HUDEP-2 (cell line): ENCODE measurements at regions not wholly inside any gene's neighbourhood (a gene's known extent, or its start where the extent isn't known, plus 50 kb on each side); places are given as distances from the start of the nearest gene placed in this dataset.
"Not testable (repeated sequence)": the region's sequence is repeated elsewhere in the genome, so short reads cannot be mapped to it uniquely, and the experiment has no call there.

Experiments used
- DNase-seq, 76 experiments: peaks; one replicate each; lab custom pipeline; 2025; ENCODE audit not compliant: unreplicated experiment in 76 of 76; lab: John Stamatoyannopoulos, UW

DNA sequence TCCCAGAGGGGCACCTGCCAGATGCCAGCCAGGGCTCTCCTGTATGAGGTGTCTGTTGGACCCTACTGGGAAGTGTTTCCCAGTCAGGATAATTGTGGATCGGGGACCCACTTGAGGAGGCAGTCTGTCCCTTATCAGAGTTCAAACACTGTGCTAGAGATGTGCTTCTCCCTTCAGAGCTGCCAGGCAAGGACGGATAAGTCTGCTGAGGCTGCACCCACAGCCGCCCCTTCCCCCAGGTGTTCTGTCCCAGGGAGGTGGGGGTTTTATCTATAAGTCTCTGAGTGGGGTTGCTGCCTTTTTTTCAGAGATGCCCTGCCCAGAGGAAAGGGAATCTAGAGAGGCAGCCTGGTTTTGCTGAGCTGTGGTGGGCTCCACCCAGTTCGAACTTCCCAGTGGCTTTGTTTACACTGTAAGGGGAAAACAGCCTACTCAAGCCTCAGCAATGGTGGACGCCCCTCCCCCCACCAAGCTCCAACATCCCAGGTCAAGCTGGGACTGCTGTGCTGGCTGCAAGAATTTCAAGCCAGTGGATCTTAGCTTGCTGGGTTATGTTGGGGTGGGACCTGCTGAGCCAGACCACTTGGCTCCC lies 324.0 kb upstream of the SETBP1 start:
- no peak for DNase-seq

DNA sequence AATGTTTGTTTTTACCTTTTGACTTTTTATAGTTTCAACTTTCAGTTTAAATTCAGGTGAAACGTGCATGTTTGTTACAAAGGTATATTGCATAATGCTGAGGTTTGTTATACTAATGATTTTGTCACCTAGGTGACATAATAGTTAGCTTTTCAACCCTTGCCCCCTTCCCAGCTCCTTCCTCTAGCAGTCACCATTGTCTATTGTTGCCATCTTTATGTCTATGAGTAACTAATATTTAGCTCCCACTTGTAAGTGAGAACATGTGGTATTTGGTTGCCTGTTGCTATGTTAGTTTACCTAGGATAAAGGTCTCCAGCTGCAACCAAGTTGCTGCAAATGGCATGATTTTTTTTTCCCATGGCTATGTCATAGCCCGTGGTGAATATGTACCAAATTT lies 322.3 kb upstream of the SETBP1 start:
- no peak for DNase-seq

DNA sequence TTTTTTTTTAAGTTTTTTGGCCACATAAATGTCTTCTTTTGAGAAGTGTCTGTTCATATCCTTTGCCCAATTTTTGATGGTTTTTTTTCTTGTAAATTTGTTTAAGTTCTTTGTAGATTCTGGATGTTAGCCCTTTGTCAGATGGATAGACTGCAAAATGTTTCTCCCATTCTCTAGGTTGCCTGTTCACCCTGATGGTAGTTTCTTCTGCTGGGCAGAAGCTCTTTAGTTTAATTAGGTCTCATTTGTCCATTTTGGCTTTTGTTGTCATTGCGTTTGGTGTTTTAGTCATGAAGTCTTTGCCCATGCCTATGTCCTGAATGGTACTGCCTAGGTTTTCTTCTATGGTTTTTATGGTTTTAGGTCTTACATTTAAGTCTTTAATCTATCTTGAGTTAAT lies 320.9 kb upstream of the SETBP1 start:
- not testable (repeated sequence) for DNase-seq

DNA sequence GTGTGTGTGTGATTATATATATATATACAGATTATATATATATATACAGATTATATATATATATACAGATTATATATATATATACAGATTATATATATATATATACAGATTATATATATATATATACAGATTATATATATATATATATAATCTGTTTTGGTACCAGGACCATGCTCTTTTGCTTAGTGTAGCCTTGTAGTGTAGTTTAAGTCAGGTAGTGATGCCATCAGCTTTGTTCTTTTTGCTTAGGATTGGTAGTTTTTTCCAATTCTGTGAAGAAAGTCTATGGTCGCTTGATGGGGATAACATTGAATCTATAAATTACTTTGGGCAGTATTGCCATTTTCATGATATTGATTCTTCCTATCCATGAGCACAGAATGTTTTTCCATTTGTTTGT lies 318.5 kb upstream of the SETBP1 start:
- DNase-seq, result not testable (repeated sequence)

DNA sequence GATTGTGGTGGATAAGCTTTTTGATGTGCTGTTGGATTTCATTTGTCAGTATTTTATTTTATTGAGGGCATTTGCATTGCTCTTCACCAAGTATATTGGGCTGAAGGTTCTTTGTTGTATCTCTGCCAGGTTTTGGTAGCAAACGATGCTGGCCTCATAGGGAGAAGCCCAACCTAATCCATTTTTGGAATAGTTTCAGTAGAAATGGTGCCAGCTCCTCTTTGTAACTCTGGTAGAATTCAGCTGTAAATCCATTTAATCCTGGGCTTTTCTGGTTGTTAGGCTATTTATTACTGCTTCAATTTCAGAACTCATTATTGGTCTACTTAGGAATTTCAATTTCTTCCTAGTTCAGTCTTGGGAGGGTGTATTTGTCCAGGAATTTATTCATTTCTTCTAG lies 309.8 kb upstream of the SETBP1 start:
- DNase-seq, result no peak

DNA sequence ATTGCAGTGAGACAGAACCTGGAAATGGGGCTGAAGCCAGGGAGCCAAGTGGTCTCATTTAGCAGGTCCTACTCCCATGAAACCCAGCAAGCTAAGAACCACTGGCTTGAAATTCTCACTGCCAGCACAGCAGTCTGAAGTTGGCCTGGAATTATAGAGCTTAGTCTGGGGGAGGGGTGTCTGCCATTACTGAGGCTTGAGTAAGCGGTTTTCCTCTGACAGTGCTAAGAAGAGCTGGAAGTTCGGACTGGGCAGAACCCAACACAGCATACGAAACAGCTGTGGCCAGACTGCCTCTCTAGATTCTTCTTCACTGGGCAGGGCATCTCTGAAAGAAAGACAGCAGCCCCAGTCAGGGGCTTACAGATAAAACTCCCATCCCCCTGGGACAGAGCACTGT lies 305.7 kb upstream of the SETBP1 start:
- no peak for DNase-seq

DNA sequence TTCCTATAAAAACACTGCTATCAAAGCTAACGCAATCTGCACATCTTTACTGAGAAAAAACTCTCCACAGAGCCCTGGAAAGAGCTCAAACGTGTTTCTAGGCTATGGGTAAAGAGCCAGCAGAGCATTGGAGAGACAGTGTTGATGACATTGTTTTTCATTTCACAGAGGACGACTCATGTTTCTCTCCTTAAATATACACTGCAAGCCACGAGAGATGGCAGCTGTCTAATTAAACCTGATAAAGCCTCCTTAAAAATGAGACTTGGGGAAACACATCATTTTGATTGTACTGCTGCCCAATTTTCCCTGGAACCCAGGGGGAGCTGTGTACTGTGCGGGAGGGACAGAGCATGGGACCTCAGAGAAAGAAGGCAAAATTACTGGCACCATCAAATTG lies 294.3 kb upstream of the SETBP1 start:
- no peak for DNase-seq

DNA sequence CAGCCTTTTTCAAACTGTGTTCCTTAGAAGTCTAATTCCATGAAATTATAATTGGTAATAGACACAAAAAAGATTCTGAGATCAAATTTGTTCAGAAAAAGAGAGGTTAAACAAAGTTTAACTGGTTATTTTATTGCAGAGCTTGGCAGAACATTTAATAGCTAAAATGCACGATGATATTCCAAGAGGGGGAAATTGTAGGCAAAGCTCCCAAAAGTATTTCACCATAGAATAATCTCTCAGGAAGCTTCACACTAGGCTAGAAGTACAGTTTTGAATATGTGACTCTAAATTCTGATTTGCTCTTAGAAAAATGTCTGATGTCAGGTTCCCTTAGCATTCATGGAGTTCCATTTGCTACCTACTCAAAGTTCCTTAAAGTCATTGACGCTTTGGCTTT lies 292.4 kb upstream of the SETBP1 start:
- DNase-seq, result no peak

DNA sequence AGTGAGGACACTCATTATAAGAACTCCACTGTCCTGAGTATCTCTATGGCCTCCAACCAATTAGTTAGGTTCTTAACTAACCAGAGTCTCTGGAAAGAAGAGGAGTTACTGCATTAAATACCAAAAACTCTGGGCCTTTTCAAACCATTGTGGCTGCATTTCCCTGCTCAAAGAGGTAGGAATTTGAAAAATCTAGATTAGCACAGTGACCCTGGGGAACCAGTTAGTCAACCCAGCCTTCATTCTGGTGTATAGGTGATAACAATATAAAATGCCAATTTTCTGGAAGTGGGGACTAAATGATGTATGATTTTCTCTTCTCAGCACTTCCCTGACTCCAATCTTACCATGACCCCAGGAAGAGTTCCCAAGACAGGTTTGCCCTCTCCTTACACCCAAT lies 287.8 kb upstream of the SETBP1 start:
- no peak for DNase-seq

DNA sequence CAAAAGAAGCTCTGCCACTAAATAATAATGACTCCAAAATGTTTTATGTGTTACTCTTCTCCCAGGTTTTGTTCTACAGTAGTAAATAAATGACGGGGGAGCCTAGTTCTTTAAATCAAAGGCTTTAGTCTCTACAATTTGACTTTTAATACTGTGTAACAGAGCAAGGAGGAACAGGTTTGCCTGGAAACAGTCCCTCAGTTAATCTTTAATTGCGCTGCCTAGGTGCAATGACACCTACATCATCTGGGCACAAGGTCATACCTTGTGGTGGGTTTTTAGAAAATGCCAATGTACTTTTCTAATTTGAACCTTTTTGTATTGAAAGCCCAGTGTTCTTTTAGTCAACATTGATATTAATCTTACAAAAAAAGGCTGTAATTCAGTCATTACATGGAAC lies 287.3 kb upstream of the SETBP1 start:
- no peak for DNase-seq

DNA sequence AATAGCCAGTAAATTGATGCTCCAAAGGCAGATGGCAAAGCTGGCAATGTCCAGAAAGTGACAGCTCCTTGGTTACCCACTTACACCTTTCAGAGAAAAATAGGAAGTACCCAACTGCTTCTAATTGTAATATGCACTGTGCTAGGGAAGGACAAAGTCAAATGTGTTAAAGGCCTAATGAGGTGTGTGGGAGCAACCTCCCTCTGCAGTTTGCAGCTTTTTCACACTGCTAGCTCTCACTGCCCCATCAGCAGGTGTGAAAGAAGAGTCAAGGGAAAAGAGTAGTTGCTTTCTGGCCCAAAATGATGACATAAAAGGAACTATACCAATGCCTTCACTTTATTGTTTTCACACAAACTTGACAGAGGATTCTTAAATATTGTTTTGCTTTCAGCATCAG lies 284.1 kb upstream of the SETBP1 start:
- no peak for DNase-seq

DNA sequence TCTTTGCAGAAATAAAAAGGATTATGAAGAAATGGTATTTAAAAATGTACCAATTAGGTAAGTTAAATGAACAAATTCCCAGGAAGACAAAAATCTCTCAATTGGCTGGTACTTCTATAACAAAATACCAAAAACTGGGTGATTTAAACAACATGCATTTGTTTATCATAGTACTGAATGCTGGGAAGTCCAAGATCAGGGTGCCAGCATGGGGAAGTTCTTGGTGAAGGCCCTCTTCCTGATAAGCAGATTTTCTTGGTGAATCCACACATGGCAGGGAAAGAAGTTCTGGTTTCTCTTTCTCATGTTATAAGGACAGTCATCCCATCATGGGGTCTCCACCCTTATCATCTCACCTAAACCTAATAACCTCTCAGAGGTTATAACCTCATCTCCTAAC lies 271.6 kb upstream of the SETBP1 start:
- DNase-seq, result no peak

DNA sequence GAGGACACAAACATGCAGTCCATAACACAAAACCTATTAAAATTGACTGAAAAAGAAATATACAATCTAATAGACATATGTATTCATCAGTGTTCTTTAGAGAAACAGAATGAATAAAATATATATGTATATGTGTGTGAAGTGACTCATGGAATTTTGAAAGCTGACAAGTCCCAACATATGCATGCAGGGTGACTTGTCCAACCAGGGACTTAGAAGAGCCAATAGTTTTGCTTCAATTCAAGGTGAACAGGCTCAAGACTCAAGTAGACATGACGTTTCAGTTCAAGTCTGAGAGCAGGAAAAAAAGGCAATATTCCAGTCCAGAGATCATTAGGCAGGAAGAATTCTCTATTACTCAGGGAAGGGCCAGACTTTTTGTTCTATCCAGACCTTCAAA lies 271.2 kb upstream of the SETBP1 start:
- no peak for DNase-seq

DNA sequence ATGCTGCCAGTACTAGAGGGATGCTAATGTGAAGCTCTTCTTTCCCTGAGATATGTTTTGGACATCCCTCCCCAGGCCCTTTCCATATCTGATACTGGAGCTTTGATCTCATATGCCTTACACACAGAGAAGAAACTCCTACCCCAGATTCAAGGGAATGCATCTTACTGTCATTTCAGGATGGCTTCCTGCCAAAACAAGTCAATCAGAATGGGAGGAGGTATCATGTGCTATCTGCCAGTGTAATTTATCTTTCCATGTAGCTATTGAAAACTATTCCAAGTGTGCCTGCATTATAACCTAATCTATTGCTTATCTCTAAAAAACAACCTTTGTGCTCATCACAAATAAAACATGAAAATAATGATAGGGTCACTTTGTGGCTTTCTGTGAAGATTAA lies 269.9 kb upstream of the SETBP1 start:
- DNase-seq, result no peak

DNA sequence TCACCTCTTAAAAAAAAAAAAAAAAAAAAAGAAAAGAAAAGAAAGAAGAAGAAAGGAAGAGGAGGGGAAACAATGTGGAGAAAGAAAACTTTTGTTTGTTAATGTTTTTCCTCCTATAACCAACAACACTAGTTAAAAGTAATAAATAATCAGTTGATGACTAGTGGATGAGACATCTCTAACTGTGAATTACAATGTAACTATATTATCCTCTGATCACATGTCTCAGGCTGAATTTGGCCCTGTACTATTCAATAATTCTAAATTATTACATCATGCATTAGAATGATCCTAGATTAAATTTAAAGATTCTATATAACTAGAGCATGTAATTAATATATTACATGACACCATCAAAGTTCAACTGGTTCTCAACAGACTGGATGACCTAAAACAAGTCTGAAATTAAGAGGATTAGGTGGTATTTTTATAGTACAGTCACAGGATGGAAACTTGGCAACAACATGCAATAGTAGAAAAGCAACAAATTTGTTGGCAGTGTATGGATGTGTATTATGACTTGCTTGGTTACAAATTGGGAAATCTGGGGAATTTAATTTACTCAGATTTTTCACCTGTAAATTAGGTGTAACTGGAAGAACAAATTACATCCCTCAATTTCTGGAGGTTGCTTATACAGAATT lies 269.3 kb upstream of the SETBP1 start:
- no peak for DNase-seq

DNA sequence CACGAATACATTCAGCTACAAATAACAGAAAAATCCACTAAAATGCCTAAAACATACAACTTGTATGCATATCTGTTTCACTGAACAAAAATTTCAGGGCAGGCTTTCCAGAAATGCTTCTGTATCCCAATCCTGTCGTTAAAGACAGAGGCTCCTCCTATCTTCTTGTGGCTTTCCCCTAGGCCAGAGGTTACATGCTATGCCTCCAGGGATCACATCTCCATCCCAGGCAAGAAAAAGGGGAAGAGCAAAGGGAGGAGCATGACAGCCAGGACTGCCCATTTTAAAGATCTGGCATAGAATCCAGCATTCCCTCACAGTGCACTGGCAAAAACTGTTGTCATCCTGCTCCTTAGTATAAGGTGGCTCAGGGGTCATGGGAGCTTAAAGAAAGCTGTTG lies 268.7 kb upstream of the SETBP1 start:
- no peak for DNase-seq

DNA sequence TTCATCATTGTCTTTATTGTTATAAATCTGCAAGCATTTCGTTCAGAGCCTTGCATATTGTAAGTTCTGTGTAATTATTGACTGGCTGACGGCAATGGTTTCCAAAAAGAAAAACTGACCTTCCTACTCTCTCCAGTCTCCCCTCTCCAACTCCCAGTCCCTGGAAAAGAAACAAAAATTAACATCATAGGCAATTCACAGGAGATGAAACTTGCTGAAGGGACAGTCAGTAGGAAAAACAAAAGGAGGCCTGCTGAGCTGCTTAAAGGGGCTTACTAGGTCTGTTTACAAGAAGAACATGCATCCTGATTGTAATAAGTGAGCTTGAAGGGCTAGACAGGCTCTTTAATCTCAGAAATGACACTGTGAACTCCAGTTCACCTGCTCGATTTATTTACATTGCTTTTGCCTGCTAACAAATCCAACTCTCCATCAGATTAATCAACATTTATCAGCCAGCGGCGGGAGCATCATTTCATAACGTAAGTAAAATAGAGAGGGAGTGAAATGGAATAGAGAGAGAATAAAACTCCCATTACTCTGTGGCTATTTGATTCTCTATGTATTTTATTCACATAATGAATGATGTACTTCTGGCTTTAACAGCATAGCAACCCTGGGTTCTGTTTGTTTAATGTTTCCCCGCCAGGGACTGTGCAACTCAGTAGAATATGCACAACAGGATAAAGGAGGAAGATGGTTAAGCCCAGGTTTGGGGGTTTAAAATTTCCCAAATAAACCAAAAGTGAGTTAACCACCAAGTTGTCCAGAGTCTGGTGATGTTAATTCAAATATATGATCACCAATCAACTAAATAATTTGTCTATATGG lies 256.7 kb upstream of the SETBP1 start:
- no peak for DNase-seq

DNA sequence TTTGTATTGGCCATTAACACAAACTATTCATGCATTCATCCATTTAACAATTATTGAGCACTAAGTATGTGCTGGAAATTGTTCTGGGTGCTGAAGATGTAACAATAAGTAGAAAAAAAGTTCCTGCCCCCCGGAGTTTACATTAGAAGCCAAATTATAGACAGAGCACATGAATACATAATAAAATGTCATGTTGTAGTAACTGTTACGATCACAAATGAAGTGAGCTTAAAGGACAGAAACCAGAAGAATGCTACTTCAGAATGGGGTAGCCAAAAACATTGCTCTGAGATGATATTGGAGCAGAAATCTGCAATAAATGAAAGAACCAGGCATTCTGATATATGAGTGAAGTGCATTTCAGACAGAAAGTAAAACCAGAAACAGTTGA lies 256.0 kb upstream of the SETBP1 start:
- no peak for DNase-seq

DNA sequence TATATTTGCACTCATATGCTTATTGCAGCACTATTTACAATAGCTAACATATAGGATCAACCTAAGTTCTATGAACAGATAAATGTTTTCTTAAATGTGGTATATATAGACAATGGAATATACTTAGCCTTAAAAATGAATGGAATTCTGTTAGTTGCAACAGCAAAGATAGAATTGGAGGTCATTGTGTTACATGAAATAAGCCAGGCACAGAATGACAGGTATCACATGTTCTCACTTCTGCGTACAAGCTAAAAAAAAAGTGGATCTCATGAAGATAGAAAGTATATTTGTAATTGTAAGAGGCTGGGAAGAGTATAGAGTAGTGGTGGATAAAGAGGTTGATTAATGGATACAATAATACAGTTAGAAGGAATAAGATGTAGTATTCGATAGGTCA lies 255.5 kb upstream of the SETBP1 start:
- no peak for DNase-seq

DNA sequence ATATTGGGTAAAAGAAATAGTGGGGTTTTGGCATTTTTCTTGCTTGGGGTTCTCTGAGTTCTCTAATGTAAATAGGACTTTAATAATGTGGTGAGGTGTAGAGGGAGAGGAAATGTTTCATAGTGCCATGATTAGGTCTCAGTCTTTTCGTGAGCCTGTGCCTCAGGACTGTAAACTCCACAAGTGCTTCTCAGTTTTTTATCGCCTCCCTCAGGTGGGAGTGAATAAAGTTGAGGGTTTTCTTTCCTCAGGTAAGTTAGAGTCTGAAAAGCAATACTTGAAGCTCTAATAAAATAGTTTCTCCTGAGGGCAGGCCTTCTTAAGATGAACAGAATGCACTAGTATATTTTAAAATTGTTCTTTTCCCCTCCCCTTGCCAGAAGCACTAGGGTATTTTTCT lies 243.1 kb upstream of the SETBP1 start:
- DNase-seq, result no peak

DNA sequence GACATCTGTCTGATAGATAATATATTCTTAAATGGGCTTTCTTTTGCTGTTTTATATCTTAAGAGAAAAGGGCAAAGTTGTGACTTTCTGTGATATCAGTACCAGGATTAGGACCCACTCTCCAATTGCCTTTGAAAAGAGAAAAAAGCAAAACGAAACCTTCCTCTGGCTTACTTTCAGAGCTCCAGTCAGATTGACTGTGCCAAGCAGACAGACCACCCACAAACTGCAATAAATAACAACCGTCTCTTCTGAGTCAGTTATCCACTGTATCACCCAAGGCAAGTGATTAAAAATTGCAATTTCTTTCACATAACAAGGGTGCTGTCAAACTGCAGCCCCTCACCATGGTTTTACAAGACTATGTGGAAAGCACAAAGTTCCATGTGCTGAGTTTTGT lies 230.5 kb upstream of the SETBP1 start:
- no peak for DNase-seq

DNA sequence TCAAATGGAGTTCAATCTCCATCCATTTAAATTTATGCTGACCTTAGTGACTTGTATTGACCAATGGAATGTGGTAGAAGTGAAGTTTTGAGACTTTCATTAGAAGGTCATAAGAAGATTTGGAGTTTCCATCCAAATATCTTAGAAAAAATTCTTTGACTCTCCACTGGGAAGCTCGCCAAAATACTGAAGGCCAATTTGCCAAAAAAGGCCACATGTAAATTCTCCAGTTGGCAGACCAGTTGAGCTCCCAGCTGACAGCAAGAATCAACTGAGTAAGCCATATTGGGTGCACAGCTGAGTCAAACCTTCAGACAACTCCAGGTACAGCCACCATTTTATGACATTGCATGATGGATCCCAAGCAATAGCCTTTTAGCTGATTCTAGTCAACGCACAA lies 228.3 kb upstream of the SETBP1 start:
- DNase-seq, result no peak
